Coronary artery (tissue), 2 donors: ENCODE measurements at regions not wholly inside any gene's neighbourhood (a gene's known extent, or its start where the extent isn't known, plus 50 kb on each side); places are given as distances from the start of the nearest gene placed in this dataset.

ENCODE experiments used
- DNase-seq: peaks from one replicate; pipeline ENCODE4 v3.0.0-alpha.2; 2017; ENCODE audit warnings: low spot score
- H3K27ac ChIP-seq, 2 donors: fragments of 200-600 bp; sonication (generic); one replicate each; pipeline ENCODE4 v1.5.1; 2016 to 2019
- H3K4me3 ChIP-seq: fragments of 200-600 bp; sonication (generic); 2 replicates; pipeline ENCODE4 v1.5.1; 2016; ENCODE audit warnings: mild to moderate bottlenecking, moderate library complexity
- TF ChIP-seq, protein P1 (sequence below): fragments of 200-600 bp; sonication (generic); IDR thresholded peaks from one replicate; pipeline ENCODE4 v1.5.1; 2019; ENCODE audit warnings: antibody characterized with exemption

DNA sequence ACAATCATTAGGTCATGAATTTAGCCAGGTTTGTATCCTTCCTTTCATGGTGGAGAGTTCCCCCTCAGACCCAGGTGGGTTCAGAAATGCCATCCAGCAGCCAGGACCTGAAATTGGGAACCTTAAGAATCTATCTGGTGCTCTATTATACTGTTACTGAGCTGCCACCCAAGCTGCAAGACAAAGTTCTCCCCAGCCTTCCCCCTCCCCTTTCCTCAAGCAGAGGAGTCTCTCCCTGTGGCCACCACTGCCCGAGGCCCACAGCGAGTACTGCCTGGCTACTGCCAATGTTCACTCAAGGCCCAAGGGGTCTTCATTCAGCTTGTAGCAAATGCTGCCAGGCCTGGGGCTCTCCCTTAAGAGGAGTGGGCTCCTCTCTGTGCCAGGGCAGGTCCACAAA, 133.8 kb downstream of the TMEM38B start:
- TF ChIP-seq, protein P1, sequence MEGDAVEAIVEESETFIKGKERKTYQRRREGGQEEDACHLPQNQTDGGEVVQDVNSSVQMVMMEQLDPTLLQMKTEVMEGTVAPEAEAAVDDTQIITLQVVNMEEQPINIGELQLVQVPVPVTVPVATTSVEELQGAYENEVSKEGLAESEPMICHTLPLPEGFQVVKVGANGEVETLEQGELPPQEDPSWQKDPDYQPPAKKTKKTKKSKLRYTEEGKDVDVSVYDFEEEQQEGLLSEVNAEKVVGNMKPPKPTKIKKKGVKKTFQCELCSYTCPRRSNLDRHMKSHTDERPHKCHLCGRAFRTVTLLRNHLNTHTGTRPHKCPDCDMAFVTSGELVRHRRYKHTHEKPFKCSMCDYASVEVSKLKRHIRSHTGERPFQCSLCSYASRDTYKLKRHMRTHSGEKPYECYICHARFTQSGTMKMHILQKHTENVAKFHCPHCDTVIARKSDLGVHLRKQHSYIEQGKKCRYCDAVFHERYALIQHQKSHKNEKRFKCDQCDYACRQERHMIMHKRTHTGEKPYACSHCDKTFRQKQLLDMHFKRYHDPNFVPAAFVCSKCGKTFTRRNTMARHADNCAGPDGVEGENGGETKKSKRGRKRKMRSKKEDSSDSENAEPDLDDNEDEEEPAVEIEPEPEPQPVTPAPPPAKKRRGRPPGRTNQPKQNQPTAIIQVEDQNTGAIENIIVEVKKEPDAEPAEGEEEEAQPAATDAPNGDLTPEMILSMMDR = no peak
- Histone ChIP-seq H3K4me3 (no peak overlapping the region), H3K27ac (no peak overlapping the region)
- DNase-seq = no peak

DNA sequence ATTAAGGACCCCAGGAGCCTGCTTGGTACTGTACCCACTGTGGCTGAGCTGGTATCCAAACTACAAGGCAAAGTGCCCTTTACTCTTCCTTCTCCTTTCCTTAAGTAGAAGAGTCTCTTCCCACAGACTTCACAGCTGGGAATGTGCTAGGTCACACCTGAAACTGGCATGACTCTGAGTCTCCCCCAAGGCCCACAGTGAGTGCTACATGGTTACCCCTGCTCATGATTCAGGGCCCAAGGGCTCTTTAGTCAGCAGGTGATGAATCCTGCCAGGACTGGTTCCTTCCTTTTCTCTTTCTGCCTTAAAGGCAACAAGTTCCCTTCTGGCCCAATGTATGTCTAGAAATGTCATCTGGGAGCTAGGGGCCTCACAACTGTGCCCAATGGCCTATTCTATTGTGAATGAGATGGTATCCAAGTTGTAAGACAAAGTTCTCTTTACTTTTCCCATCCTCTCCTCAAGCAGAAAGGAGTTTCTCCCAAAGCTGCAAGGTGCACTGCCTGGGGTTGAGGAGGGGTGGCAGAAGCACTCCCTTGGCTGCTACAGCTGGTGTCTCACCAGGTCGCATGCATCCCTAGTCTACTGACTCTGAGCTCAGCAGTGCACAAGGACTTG, 134.4 kb downstream of the TMEM38B start:
- TF ChIP-seq, protein P1 = no peak
- Histone ChIP-seq H3K4me3 (no peak overlapping the region), H3K27ac (no peak overlapping the region)
- DNase-seq = no peak

DNA sequence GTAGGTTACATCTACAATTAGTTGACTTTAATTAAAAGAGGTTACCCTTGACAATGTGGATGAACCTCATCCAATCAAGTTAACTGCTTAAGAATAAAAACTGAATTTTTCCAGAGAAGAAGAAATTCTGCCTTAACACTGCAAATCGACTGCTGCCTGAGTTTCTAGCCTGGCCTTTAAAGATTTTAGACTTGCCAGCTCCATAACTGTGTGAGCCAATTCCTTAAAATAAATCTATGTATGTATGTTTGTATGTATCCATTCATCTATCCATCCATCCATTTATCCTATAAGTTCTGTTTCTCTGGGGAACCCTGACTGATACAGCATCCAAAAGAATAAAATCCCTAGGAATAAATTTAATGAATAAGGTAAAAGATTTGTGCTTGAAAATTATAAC, 136.1 kb downstream of the TMEM38B start:
- DNase-seq = no peak
- no peak overlapping the region for H3K27ac ChIP-seq
- H3K4me3 ChIP-seq = no peak overlapping the region
- TF ChIP-seq, protein P1 = no peak

DNA sequence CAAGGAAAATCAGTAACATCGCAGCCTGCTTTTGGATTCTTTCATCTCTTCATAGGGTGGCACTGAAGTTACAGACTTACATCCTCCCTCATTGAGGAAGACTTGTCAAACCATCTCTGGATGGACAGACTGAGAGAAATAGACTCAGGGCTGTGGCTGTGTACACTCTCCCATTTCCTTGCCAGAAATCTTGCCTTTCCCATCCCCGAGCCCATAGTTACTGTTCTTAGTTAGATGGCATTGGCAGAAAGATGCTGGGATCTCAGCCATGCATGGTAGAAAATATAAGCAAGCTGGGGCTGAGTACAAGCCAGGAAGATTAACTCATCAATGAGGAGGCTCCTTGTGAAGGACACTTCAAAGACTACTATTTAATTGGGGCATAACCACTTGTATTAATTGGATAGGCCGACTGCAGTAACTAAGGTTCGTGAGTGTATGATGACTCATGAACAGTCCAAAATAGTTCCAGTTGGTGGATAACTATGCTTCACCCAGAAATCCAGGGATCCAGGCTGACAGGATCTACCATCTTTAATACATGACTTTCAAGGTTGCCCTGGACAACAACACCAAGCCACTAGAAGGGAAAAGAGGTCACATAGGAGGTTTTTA, 137.9 kb downstream of the TMEM38B start:
- no peak overlapping the region for H3K27ac ChIP-seq
- TF ChIP-seq, protein P1 = no peak

DNA sequence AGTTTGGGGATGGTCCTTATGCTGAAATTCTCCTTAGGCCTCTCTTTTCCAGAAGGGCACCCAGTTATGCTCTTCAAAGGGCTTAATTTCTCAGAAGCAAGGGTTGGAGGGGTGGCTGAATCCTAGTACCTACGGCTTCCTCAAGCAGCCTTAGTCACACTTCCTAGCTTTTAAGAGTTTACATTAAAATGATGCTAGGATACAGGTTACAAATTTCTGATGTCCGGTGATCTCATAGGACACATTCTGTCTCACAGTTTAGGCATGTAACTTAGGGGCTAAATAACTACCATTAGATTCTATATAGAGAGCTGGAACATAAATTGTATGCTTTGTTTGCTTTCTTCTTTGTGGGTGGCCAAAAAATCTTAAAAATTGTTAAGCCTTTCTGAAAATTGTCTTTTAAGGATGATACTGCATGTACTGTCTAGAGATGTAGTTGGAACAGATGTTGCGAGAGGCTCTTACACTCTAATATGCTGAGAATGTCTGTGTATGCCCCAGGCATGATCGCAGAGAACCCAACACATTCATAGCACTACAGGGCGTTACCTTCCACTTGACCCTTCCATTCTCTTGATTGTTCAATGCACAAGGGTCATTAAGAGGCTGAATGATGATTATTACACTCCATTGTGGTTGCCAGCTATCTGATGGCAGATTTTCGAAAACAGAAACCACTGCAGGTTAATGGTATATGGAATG, 139.1 kb downstream of the TMEM38B start:
- no peak for DNase-seq
- Histone ChIP-seq H3K4me3 (no peak overlapping the region), H3K27ac (no peak overlapping the region)
- TF ChIP-seq, protein P1 = no peak

More for the DNA sequence above, 137.9 kb downstream of the TMEM38B start:
- no peak for DNase-seq
- H3K4me3 ChIP-seq = no peak overlapping the region

DNA sequence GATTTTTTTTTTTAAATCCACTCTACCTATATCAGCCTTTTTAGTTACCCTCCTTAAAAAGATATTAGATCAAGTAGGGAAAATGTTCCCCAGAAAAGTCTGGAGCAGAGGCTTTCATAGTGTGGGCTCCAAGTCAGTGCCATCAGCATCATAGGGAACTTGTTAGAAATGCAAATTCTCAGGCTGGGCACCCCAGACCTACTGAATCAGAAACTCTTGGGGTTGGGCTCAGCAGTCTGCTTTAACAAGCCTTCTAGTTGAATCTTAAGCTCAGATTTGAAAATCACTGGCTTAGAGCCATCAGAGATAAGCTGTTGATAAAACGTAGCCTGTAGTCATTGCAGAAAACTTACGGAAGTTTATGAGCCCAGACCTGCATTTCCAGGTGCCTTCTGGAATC, 140.1 kb downstream of the TMEM38B start:
- TF ChIP-seq, protein P1 = no peak
- H3K27ac ChIP-seq = no peak overlapping the region
- H3K4me3 ChIP-seq = no peak overlapping the region
- no peak for DNase-seq
